GM19240 (cell line): ENCODE measurements at regions not wholly inside any gene's neighbourhood (a gene's known extent, or its start where the extent isn't known, plus 50 kb on each side); places are given as distances from the start of the nearest gene placed in this dataset.

Experiments
- DNase-seq: peaks from one replicate; pipeline ENCODE4 v3.0.0; 2011; ENCODE audit warnings: low spot score; ENCODE audit not compliant: insufficient read length

GRCh38 chr16:79717333-79718137 lies 117.0 kb upstream of the MAF start:
- no peak for DNase-seq

DNA sequence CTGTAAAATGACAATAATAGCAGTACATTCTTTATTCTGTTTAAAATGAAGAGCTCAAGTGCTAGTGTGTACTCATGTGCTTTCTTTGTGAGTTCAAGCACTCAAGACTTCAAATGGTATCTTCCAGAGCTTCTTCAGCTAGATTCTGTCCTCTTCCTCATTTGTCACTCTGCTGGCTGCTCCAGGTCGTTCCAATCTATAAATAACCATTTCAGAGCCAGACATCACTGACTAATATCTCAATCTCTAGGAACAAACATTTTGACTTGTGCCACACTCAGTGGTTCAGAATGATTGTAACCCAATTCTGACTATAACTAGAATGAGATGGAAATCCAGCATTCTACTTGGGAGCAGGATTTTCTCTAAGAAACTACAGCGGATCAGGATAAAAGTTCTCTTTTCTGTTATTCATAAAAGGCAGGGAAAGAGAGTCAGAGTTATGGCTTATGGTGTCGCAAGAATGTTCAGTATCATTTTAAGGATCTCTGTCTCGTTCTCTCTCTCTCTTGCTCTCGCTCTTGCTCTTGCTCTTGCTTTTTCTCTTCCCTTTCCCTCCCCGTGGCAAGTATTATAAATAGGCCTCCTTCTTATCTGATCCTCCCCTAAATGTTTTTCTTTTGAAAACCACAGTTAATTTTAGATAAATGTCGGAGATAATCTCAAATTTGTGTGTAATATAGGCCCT lies 116.3 kb upstream of the MAF start:
- no peak for DNase-seq

DNA sequence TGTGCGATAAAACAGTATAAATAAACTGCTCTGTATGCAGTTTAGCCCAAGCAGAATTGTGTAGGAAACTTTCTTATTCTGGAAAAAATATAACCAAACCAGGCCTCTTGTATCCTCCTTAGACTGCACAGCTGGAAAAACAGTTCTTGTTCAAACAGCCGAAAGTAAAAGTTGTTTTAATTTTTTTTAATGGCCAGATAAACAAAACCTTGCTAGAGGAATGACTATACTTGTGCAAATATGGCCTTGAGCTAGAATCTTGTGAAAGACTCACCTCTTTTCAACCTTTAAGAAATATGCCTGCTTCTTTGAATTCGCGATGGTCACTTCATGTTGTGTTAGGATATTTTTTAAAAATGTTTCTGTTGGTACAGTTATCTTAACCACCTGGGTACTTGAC lies 114.5 kb upstream of the MAF start:
- DNase-seq, result no peak

- DNase-seq, result no peak
Observed at GRCh38 chr16:79714440-79714839, 113.9 kb upstream of the MAF start.

- DNase-seq, result no peak
Observed at GRCh38 chr16:79713609-79714309, 113.2 kb upstream of the MAF start.

DNA sequence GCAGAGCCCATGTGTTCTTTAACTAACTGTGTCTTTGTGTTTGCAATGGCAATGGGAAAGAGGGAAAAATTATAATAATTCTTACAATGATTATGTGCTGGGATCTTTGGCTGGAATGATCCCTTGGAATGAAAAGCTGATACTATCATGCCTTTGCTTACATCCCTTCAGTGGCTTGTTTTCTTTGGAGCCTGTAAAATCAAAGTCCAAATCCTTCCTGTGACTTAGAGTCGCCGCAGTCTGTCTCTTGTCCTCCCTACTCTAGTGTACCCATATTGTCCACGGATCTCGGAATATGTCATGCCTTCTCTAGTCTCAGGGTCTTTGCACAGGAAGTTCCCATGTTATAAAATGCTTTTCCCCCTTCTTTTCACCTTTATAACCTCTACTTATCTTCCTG lies 111.7 kb upstream of the MAF start:
- no peak for DNase-seq

DNA sequence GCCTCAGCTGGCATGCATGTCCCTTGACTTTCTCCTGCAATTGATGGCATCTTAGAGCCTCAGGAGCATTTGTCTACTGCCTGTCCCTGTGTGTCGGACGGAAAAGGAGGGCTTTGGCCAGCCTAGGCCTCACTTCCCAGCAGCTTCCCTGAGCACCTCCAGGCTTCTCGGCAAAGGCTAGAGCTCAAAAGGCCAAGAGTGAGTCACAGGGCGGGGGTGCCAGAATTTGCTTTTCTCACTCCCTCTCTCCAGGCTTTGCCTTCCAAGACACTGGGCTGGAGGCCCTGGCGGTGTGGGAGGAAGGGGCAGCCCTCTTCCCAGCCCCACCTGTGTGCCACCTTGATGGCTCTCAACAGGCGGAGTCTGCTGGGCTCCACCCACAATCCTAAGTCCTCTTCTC lies 107.3 kb upstream of the MAF start:
- DNase-seq, result no peak

GRCh38 chr16:79703066-79703465 lies 102.5 kb upstream of the MAF start:
- DNase-seq, result no peak

DNA sequence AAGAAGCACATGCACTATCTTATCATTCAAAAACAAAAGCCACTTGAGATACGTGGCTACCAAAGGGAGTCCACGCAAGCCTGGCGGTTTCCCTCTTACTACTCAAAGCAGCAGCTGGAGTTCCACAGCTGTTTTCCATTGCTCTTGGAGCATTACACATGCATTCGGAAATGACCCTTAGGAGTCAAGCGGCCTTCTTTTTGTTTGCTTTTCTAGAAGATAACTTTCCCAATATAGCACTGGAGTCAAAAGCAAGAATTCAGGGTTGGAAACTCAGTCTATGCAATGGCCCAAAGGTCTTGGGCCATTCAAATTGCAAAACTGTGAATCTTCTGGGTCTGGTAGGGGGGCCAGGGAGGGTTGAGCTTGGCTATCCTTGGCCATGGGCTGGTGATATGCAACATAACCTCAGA lies 97.8 kb upstream of the MAF start:
- DNase-seq, result no peak

GRCh38 chr16:79697562-79698112 lies 97.1 kb upstream of the MAF start:
- no peak for DNase-seq

DNA sequence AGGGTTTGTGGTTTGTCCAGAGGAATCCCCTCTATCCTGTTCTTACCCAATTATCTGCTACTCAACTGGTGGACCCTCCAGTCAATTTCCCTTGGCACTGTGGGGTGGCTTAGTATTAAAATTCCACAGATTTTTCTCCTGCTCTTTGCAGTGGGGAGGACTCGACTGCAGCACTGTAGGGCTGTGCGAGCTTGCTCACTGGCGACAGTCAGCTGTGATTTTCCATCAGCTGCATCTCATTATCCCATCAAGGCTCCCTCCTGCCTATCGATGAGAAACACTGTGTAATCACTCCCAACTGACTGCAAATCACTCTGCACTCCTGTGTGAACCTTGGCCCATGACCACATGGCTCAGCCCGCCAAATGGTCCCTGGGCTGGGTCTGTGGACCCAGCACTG lies 90.5 kb upstream of the MAF start:
- DNase-seq, result no peak

DNA sequence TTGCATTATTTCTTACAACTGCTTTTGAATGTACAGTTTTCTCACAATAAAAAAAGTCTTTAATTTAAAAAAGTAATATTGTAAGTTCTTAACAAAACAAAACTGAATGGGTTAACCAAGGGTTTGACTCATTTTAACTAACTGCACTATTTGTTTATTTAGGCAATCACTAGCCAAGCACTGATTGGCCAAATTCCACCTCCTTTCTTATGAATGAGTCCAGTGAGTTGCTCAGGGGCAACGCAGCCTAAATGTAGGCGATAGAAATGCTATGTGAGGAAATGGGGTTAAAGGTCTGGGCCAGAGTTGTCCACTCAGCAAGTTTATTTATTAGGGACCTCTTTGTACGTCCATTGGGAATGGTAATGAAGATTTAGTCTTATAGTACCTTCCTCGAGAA lies 89.6 kb upstream of the MAF start:
- no peak for DNase-seq

DNA sequence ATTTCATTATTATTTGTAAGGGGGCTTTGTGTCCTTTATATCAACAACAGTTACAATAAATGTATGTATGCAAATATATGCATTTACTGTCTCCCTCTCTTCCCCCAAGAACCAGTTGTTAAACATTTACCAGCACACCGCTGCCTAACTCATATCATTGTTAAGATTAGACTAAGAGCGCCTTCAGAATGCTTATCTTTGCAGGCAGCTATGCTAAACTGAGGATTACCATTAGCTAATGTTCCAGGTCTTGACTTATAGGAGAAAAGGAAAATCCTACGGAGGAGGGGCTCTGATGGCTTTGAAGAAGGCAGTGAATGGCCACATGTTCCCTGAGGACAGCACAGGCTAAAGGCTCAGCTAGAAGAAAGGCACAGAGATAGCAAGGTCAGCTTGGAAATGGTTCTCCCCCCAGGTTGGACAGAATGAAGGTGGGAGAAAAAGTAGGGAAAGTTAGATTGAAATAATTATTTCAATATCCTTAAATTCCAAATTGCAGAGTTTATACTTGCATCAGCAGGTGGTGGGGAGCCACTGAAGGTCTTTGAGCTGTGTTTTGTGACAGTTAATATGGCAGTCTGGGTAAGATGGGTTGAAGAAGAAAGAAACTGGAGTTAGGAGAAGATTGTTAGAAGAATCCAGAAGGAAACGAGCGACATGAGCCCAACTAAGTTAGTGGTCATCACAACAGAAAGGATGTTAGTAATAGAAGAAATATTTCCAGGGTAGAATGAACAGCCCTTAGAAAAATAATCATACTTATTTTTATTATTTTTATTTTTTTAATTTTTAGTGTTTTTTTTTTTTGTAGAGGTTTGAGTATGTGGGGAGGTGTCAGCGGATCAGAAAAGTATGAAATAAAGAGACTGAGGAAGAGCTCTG lies 87.0 kb upstream of the MAF start:
- DNase-seq, result no peak

DNA sequence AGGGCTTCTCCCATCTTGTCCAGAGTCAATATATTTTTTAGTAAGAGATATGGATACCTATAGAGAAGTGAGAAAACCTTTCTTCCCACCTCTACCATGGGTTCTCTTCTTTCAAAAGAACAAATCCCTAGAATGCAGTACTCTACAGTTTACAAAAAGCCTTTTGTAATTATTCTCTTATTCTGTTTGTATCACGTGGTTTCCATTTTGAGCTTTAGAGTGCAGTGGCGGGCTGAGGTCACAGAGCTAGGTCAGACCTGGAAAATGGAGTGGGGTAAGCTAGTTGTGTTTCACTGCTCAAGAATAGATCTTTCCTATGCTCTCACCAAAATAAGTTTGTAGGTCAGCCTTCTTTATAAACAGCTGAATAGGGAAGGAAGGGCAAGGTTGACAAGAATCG lies 85.3 kb upstream of the MAF start:
- no peak for DNase-seq

GRCh38 chr16:79679334-79679733 lies 78.8 kb upstream of the MAF start:
- DNase-seq, result no peak

DNA sequence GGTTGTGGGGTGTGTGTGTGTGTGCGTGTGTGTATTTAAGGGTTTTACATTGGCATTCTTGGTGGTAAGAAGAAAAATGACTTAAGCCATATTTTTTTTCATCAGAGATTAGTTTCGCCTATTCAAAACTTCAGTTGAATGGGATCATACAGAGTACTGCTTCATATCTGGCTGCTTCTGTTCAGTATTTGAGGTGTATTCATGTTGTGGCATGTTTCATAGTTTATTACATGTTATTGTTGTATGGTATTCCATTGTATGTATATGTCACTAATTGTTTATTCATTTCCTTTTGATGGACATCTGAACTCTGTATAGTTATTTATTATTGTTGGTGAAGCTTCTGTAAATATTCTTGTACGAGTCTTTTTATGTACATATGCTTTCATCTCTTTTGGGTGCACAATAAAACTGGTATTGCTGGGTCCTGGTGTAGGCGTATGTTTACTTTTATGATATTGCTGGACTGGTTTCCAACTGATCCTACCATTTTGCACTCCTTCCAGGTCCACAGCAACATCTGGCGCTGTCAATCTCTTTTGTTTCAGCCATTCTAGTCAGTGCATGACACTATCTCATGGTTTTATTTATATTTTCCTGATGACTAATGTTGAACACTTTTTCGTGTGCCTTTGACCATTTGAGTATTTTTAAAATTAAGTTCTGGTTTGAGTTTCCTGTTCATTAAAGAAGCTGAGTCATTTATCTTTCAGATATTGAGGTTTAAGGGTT lies 77.4 kb upstream of the MAF start:
- no peak for DNase-seq

- no peak for DNase-seq
Observed at GRCh38 chr16:79673635-79674034, 73.1 kb upstream of the MAF start.

GRCh38 chr16:79672524-79672923 lies 72.0 kb upstream of the MAF start:
- no peak for DNase-seq

GRCh38 chr16:79668502-79668901 lies 68.0 kb upstream of the MAF start:
- no peak for DNase-seq

- no peak for DNase-seq
Observed at GRCh38 chr16:79665970-79666369, 65.4 kb upstream of the MAF start.

DNA sequence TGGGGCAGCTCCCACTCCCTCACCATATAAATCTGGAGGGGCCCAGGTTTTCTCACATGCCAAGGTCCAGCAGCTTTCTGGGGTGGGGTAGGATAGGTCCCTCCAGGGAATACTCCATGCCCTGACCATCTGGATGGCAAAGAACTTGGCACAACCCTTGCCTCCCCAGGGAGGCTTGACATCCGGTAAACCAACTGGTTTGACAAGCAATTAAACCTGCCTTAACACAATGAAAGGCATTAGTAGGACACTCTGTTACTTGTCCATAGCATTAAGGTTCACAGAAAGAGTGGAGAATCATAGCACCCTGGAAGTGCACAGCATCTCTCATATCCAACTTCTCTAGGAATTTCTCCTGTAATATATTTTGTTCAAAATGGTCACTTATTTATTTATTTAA lies 63.9 kb upstream of the MAF start:
- no peak for DNase-seq
